ENCODE measurements at regions not wholly inside any gene's neighbourhood (a gene's known extent, or its start where the extent isn't known, plus 50 kb on each side); places are given as distances from the start of the nearest gene placed in this dataset.

DNA sequence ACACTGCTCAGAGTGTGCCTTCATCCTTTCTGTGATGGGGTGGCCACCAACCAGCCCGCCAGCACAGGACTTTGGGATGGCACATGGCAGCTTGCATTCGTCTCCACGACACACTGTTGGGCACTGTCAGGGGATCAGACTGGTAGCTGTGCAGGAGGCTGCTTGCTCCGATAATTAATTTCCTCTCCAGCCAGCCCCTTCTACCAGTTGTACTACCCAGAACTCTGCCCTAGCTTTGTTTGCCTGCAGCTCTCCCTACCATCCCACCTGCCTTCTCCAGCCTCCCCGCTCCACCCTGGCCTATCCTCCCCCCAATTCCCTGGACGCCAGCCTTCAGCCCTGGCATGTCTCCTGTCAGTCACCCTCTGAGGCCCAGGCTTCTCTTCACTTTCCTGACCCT is 228.3 kb downstream of the TSHZ3 start:
- no peak for DNase-seq (ENCODE audit: low read depth in 2 of 2)

DNA sequence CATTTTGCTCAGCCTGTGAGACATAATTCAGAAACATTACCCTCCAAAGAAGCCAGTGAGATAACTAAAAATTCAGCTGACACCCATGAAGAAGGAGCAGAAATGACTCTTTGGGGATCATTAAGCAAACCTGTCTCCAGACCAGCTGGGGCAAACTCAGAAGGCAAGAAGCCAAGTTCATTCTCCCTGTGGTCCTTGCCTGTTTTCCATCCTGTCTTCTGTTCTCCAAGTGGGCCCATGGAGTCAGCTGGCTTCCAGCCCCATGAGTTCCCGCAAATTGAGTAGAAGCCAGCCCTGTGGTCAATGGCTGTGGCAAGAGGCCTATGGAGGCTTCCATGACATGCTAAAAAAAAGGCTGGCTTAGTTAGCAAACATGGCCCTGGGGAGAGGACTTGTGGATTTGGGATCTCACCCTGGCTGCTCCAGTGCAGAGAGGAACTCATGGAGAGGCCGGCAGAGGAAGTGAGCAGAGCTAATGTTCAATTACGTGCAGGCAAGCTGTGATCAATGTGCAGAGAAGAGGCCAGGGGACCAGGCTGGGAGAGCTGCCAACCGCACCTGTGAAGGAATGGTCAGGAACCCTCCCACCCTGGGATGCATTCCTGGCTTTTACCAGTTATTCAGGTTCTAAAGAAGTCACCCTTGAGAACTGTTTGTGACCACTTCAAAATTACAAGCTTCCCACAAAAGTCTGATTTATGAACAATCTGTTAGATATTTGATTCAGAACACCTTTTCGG is 229.1 kb downstream of the TSHZ3 start:
- DNase-seq (ENCODE audit: low read depth in 2 of 2), result no peak

DNA sequence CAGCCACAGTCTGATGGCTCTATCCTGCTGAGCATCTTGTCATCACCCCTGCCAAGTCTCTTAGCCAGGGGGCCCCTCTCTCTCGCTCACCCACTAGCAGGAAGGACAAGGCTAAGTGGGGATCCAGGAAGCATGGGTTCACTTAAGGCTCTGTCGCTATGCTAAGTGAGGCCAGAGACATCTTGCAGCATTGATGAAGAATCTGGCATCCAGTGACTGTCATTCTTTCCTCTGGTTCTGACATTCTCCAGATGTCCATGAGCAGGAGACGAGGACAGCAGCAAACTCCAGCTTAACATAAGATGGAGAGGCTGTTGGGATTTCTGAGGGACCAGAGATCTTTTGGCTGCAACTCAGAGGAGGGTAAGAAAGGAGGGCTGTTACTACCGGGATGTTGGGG is 230.2 kb downstream of the TSHZ3 start:
- DNase-seq (ENCODE audit: low read depth in 2 of 2), result no peak

DNA sequence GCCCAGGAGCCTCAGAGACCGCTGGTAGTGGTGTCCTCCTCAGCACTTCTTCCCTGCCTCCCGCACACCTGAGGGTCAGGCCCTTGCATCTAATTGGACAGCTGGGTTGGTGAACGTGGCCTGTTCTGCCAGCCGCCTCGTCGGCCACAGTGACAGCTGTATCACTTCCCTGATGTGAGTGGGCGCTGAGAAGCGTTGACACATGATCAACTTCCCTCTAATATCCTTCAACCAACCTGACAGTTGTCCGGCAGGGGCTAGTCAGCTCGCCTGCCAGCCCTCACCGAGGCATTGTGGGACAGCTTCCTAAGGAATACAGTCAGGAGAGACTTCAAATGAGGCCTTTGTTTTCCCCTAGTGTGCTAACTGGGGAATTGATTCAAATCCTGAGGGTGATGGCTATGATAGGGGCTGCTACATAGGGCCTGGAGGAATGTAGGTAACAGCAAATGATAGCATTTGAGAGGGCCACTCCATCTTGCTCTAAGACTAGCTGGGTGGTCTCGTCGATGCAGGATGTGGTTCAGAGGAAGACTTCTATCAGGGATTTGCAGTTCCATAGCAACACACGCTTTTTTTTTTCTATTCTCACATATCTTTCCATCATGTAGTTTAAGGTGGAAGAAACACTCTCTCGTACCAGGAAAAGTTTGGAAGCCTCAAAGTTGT is 230.8 kb downstream of the TSHZ3 start:
- DNase-seq (ENCODE audit: low read depth in 2 of 2), result no peak

DNA sequence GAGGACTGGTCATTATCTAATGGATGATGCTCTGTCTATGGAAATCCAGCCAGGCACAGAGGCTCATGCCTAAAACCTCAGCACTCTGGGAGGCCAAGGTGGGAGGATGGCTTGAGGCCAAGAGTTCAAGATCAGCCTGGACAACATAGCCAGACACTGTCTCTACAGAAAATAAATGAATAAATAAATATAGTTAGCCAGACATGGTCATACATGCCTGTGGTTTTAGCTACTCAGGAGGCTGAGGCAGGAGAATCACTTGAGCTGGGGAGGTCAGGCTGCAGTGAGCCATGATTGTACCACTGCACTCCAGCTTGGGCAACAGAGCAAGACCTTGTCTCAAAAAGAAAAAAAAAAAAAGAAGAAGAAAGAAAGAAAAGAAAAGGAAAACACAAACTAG is 234.7 kb downstream of the TSHZ3 start:
- DNase-seq (ENCODE audit: low read depth in 2 of 2), result no peak

DNA sequence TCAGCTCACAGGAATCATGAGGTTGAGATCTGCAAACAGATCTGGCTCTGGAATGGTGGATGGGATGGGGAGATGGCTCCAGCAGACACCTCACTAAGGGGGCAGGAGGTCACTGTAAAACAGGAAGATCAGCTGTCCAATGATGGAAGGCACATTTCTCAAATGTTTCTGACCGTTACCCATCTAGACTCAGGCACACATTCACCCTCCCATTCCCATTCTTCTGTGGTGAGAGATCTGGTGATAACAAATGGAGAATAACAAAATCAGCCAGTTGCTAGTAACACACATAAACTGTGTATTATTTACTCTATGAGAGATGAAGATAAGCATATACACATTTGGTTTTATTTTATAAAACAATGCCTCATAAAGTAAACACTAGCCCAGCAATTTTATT is 235.9 kb downstream of the TSHZ3 start:
- DNase-seq (ENCODE audit: low read depth in 2 of 2), result no peak

DNA sequence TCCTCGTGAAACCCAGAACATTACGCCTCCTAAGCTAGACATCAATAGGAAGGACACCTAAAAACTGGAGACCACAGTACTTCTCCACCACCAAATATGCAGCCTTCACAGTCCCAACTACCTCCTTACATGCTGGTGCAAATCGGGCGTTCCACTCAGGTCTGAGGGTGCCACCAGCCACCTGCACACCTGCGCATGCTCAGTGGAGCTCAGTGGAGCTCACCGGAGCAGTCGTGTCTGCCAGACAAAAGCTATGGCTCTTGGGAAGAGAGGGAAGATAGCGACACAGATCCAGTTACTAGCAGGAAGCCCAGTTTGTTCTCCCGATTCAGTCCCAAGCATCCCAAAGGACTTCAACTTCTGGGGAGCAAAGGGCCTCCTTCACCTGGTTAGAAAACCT is 237.1 kb downstream of the TSHZ3 start:
- DNase-seq (ENCODE audit: low read depth in 2 of 2), result no peak

DNA sequence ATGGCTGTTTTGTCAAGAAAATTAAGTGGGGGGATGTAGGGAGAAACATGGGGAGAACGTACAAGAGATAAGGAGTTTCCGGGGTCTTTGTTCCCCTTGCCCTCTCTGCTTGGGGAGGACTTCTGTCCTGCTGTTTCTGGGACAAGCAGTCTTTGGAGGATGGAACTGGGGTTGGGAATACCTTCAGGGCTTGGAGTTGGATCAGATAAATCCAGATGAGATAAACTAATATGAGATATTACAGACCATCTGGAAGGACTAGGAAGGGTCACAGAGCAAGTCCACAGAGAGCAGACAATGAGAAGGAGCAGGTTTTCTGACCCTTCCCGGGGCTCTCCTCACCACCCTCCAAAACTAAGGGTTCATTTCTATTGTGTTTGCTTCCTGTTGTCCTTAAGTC is 237.5 kb downstream of the TSHZ3 start:
- DNase-seq (ENCODE audit: low read depth in 2 of 2), result no peak

DNA sequence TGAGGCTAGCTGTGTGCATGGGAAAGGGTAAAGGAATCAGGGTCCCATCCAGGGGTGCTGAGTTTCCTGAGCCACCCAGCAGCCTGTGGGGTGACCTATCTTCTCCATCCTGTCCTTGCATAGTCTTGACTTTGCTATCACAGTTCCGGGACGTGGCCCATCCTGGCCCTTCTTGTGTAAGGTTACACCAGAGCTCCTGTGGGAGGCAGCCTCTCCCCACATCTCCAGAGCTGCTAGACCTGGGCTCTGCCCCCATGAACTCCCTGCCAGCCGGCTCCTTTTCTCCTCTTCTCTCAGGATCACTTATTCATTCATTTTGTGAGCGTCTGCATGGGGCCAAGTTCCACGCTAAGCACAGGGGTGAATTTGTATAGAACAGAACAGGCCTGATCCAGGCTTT is 238.9 kb downstream of the TSHZ3 start:
- DNase-seq (ENCODE audit: low read depth in 2 of 2), result no peak

DNA sequence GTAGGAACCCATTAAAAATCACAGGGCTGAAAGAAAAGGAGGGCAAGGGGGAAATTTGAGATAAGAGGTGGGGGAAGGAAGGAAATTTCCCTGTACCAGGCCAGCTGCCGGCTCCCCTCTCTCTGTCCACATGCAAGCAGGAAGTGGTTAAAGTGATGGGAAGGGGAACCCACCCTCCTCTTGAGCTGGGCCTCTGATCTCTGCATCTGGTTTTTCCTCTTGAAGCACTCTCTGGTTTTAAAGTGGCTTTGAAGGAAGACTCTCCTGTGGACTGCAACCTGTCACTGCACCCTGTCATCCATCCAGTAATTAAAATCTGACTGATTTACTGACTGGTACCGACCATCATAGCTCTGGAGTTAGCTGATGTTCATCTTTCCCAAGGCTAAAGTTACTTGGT is 239.6 kb downstream of the TSHZ3 start:
- no peak for DNase-seq (ENCODE audit: low read depth in 2 of 2)

DNA sequence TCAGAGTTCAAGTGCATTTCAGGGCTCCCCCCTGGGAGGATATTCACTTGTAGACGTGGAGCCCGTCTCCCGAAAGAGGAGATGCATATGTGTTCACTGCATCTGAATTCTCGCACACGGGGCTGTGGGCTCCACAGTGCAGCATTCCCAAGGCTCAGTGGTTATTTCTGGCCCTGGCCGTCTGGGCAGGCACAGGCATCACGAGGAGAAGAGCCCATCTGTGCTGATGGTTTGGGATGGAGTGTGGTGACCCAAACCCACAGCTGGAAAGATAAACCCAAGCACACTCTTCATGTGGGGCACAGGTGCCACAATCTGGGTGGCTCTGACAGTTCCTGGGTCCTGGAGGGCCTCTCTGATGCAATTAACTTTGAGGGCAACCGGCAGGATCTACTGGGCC is 242.1 kb downstream of the TSHZ3 start:
- DNase-seq (ENCODE audit: low read depth in 2 of 2), result no peak

DNA sequence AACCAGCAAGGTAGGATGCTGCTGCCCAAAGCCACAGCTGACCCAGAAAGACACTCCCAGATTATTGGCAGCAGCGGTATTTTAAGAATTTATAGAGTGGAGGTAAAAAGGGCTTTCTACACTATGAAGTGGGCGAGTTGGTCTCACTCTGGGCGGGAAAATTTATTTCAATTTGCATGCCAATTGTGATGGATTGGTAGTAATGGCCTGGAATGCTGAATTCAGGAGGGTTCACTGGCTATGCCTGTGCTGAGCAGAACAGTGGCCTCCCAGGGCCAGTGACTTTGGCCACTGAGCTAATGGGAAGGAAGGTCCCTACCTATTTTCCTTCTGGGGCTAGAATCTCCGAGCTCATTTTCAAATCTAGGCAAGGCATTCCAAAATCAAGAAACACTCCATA is 243.5 kb downstream of the TSHZ3 start:
- DNase-seq (ENCODE audit: low read depth in 2 of 2), result no peak

DNA sequence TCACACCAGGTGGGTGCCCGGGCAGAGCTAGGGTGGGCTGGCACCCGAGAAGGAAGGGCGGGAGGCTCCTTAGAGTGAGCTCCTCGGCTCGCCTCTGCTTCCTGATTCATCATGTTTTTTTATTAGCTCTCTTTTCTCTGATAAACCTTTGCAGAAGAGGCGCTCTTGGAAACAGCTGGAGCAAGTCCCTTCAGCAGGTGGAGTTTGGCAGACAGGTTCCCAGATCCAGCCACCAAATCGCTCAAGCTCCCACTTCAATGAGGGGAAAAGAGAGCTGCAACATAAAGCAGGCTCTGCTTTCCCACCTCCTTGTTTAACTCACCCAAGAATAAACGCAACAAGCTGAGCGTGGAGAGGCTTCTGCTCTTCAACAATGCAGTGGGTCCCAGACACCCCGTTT is 244.8 kb downstream of the TSHZ3 start:
- DNase-seq (ENCODE audit: low read depth in 2 of 2), result no peak

DNA sequence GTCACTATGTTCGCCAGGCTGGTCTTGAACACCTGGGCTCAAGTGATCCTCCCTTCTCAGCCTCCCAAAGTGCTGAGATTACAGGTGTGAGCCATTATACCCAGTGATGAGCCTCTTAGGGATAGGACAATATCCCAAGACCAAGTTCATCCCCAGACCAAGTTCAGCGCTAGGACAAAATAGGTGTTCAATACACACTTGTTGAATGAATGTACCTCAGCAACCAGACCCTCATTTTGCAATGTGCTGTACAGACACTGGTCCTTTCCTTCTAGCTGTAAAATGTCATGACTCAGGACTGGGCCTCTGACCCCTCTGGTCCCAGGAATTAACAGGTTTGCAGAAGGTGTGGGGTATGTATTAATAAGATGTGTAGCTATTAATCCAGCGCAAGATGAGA is 246.0 kb downstream of the TSHZ3 start:
- no peak for DNase-seq (ENCODE audit: low read depth in 2 of 2)

DNA sequence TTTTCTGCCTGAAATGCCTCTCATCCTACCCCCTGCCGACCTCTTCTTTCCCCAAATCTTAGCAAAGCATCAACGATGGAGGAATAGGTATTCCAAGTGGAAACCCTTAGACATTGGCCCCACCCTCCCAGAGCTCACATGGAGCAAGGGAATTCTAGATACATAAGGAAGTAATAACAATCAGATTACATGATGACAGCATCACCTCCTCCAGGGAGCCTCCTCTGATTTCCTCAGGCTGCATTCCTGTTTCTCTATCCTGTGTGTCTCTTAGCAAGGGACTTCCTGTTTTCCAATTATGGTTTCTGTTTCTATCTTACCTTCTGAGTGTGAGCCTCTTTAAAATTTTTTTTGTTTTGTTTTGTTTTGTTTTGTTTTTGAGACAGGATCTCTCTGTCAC is 246.6 kb downstream of the TSHZ3 start:
- no peak for DNase-seq (ENCODE audit: low read depth in 2 of 2)

DNA sequence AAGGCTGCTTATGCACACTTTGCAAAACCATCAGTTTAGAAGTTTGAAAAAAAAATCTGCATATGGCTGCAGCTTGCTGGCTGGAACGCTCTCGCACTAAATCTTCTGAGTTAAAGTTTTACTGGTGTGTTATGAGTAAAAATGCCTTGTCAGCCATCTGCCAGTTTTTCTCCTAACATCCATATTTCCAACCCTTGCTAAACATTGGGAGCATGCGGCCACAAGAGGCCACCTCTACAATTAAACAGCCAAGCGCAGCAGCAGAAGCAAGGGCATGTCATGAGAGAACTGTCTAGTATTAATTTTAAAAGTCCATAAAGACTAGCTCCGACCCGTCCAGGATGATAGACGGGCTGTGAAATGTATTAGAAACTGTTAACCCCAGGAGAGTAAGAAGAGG is 248.3 kb downstream of the TSHZ3 start:
- DNase-seq (ENCODE audit: low read depth in 2 of 2), result no peak

DNA sequence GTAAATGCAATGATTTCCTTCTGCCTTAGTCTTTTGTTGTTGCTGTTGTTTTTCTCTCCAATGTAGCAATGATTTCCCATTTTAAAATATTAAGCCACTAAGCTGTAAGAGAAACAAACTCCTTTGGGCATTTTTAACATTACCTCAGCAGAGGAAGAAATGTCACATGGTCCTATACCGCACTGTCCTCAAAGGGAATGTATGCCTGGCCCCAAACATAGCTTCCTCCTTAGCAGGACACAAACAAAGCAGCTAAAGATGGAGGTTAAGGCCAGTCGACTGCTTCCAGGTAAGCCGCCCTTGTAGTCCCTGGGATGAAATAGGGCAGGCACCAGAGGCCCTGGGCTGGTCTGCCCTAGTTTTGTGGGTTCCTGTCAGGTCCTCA is 249.0 kb downstream of the TSHZ3 start:
- DNase-seq (ENCODE audit: low read depth in 2 of 2), result no peak

DNA sequence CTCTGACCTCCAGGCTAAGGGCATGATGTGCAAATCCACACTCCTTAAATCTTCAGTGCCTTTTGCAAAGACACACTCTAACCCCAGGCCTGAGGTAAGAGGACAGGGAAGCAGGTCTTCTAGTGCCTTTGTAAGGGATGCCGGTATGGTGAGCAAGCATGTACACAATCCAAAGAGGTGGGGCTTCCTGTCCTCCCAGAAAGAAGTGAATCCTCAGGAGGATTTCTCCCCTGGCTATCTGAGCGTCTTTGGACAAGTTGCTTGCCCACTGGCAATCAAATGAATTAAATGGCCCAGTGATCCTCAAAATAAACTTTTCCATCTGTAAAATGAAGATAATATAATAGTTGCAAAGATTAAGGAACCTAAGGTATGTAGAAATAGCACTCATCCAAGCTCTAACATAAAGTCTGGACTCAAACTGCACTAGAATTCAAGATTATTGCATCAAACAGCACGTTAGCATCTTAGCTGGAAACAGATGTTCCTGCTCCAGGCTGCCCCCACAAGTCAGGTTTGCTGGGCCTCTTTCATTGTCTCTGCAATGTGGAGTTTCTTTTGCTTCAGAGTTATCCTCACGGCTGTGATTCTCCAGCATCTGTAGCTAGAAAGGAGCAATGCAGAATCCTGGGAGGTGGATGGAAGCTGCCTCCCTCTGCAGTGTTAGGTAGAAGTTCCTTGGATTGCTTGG is 249.6 kb downstream of the TSHZ3 start:
- peak; percentile 46 to 54 for DNase-seq (ENCODE audit: low read depth in 2 of 2)

DNA sequence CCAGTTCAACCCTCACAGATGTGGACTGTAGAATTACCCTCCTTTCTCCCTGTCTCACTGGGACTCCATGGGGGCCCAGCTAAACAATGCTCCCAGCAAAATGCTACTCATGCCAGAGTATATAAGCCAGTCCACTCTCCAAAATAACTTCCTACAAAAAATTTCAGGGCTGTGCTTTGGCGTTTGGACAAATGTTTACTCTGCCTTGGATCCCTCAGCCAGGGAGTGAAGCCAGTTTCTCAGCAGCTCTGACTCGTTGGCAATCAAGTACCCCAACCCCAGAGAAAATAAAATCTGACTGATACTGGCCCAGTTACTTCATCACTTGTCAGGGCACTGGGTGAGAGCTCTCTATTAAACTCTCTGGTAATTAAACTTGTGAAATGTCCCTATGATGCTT is 250.4 kb downstream of the TSHZ3 start:
- no peak for DNase-seq (ENCODE audit: low read depth in 2 of 2)

DNA sequence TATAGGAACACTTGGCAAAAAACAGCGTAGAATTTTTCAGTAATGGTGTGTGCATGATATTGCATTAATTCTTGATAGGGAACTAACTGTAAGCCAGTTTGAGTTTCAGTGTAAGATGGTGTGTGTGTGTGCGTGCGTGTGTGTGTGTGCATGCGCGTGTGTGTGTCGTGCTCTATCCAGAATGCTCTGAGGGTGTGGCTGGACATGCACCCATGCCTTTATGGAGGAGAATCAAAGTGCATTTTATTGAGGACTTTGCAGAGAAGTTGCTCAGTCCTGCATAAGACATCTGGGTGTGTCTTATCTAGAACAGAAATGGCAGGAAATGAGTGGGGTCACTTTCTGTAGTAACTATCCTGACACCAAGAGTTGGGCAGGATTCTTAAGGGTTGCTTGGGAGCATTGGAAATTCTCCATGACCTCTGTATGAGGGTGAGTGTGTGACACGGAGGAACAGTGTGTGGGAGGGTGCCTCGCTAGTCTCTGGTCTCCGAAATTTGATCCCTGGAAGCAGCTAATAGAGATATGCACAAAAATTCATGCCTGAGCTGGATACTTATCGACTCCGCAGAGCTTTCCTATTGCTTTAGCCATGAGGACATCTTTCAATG is 252.2 kb downstream of the TSHZ3 start:
- DNase-seq (ENCODE audit: low read depth in 2 of 2), result no peak

DNA sequence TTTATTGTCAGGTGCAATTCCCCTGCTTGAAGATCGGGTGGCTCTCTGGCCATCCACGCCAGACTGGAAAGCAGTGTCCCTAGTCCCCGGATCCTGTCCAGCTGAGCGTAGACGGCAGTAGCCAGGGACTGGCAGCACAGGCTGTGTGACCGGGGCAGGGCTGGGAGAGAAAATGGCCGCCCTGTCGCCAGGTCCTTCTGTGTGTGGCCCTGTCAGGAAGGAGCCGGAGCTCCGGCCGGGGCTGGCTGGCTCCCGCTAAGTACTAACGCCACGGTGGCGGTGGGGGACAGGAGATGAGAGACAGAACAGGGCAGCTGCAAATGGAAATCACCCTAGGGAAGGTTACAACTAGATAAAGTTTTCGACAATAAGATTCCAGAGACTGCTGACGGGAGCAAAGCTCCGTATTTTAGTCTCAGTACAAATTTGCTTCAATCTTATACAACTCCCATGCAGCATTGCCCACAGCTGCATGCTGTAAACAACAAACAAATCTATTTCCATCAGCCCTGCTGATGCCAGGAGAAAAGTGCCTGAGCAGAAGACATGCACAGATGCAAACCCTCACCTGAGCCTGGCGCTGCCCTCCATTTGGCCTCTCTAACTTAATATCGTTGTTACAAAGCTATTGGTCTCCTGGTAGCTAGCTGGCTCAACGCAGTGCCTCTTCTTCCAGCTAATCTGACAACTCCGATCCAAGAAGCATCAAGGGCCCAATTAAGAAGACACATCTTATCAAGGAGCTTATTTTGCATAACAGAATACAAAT is 253.0 kb downstream of the TSHZ3 start:
- DNase-seq (ENCODE audit: low read depth in 2 of 2), result no peak

Data from fibroblast of skin of left biceps (primary cell).